K562 (cell line): ENCODE measurements at regions not wholly inside any gene's neighbourhood (a gene's known extent, or its start where the extent isn't known, plus 50 kb on each side); places are given as distances from the start of the nearest gene placed in this dataset.

Source experiments
- ATAC-seq: fragments of 200-7000 bp; cut with Tn5 transposase; 3 replicates; pipeline ENCODE4 v1.9.1; 2020; ENCODE audit warnings: moderate library complexity
- BruUV-seq: library from RNA; stranded (reverse); fragments of 400-500 nt; replicated peaks from 2 replicates; lab custom pipeline; 2021; lab: Mats Ljungman, UMichigan
- CTCF ChIA-PET: fragments of 300-600 bp; formaldehyde crosslinking; extraction: SDS; loops from one replicate; lab custom pipeline; 2021; ENCODE audit warnings: low intra/inter-chr PET ratio; lab: Yijun Ruan, JAX
- POLR2A ChIA-PET: fragments of 300-600, 350-650 bp; sonication (Branson Sonifier 250); formaldehyde crosslinking; extraction: SDS; loops from one replicate; lab custom pipeline; 2021; ENCODE audit warnings: antibody characterized with exemption, inconsistent platforms; lab: Yijun Ruan, JAX
- DNase-seq, 4 experiments: peaks; one replicate each; pipeline versions ENCODE4 v3.0.0 to v3.0.0-alpha.2; 2011 to 2018; ENCODE audit warnings: low spot score in 3 of 4, mixed read lengths in 3 of 4; ENCODE audit errors: extremely low read depth in 1 of 4
- FAIRE-seq: peaks from 2 replicates; lab custom pipeline; 2011; peaks lifted over from hg19 to GRCh38; lab: Jason Lieb, UNC
- H2AFZ ChIP-seq: 2 replicates; pipeline ENCODE4 v1.6.0; 2011; ENCODE audit warnings: low read depth, low read length, control low read depth, inconsistent platforms
- H3K27ac ChIP-seq: fragments of 200-600 bp; 3 replicates; pipeline ENCODE4 v1.8.0; 2011; ENCODE audit warnings: low read depth, mild to moderate bottlenecking, control low read depth, inconsistent platforms, low read length, moderate library complexity, mixed read lengths; ENCODE audit errors: extremely low read depth
- H3K27me3 ChIP-seq, 2 experiments: fragments of 300-600 bp in 1 of 2; 2 replicates in 1 of 2; 3 replicates in 1 of 2; pipeline versions ENCODE4 v1.6.0 to v1.8.0; 2011; ENCODE audit warnings: inconsistent platforms in 2 of 2, low read length in 2 of 2, mild to moderate bottlenecking in 1 of 2, mixed read lengths in 1 of 2, moderate library complexity in 1 of 2; ENCODE audit not compliant: control insufficient read depth in 2 of 2, insufficient read depth in 2 of 2
- H3K36me3 ChIP-seq: fragments of 300-600 bp; 3 replicates; pipeline ENCODE4 v1.8.0; 2011; ENCODE audit warnings: mild to moderate bottlenecking, low read length, inconsistent platforms; ENCODE audit not compliant: control insufficient read depth, insufficient read depth
- H3K4me1 ChIP-seq, 2 experiments: fragments of 200-600 bp in 1 of 2; replicated peaks in 1 of 2; 2 replicates in 1 of 2; 3 replicates in 1 of 2; pipeline versions ENCODE4 v1.5.1 to v1.8.0; 2011; ENCODE audit warnings: inconsistent platforms in 2 of 2, low read length in 2 of 2, mild to moderate bottlenecking in 1 of 2, mixed read lengths in 1 of 2, moderate library complexity in 1 of 2; ENCODE audit not compliant: control insufficient read depth in 2 of 2, insufficient read depth in 2 of 2
- H3K4me2 ChIP-seq: 2 replicates; pipeline ENCODE4 v1.6.1; 2011; ENCODE audit warnings: low read length, control low read depth, inconsistent platforms, mixed read lengths; ENCODE audit not compliant: insufficient read depth
- H3K4me3 ChIP-seq: fragments of 200-600 bp; sonication (generic), shearing (Covaris generic); 2 replicates; pipeline ENCODE4 v1.5.1; 2016; ENCODE audit warnings: control low read depth, inconsistent platforms
- H3K79me2 ChIP-seq: fragments of 200-600 bp; 3 replicates; pipeline ENCODE4 v1.8.0; 2011; ENCODE audit warnings: low read length, inconsistent platforms; ENCODE audit not compliant: control insufficient read depth, insufficient read depth
- H3K9ac ChIP-seq, 2 experiments: 2 replicates each; pipeline versions ENCODE4 v1.6.0 to v1.6.1; 2011; ENCODE audit warnings: low read depth in 2 of 2, low read length in 2 of 2, control low read depth in 1 of 2, inconsistent platforms in 1 of 2, mild to moderate bottlenecking in 1 of 2, mixed read lengths in 1 of 2; ENCODE audit not compliant: insufficient read depth in 1 of 2
- H3K9me1 ChIP-seq: one replicate; pipeline ENCODE4 v1.6.0; 2011; ENCODE audit warnings: inconsistent platforms, mild to moderate bottlenecking, low read length, moderate library complexity; ENCODE audit not compliant: control insufficient read depth, insufficient read depth
- H3K9me3 ChIP-seq: replicated peaks from 2 replicates; pipeline ENCODE4 v1.5.1; 2011; ENCODE audit warnings: low read depth, low read length, inconsistent platforms; ENCODE audit not compliant: control insufficient read depth, insufficient read depth
- H4K20me1 ChIP-seq: replicated peaks from 2 replicates; pipeline ENCODE4 v1.6.1; 2011; ENCODE audit warnings: low read length, inconsistent platforms, mixed read lengths; ENCODE audit not compliant: control insufficient read depth, insufficient read depth
- POLR2A ChIP-seq: fragments of 450-650 bp; conservative IDR thresholded peaks from 2 replicates; pipeline ENCODE4 v1.6.1; 2016
- SIN3B ChIP-seq: fragments of 450-650 bp; IDR thresholded peaks from 2 replicates; pipeline ENCODE4 v1.6.1; 2017; ENCODE audit warnings: low read depth, mild to moderate bottlenecking, moderate library complexity
- SMARCB1 ChIP-seq: IDR thresholded peaks from 2 replicates; pipeline ENCODE4 v1.6.1; 2011; ENCODE audit warnings: improper control_type of control experiment, low read depth; ENCODE audit not compliant: insufficient read length
- TAF9B ChIP-seq: fragments of 450-650 bp; IDR thresholded peaks from 2 replicates; pipeline ENCODE4 v1.6.1; 2018; ENCODE audit warnings: mild to moderate bottlenecking; ENCODE audit not compliant: partially characterized antibody
- ZNF134 ChIP-seq: fragments of 250-450 bp; sonication (Bioruptor Pico); conservative IDR thresholded peaks from 2 replicates; pipeline ENCODE4 v1.4.0; 2020
- ZNF551 ChIP-seq: fragments of 250-450 bp; sonication (Bioruptor Pico); IDR thresholded peaks from 2 replicates; pipeline ENCODE4 v1.5.0; 2021; ENCODE audit warnings: mild to moderate bottlenecking, moderate library complexity
- ZNF75A ChIP-seq: fragments of 450-650 bp; formaldehyde crosslinking; IDR thresholded peaks from 2 replicates; pipeline ENCODE4 v1.4.0; 2020; ENCODE audit warnings: mild to moderate bottlenecking
- ZNF764 ChIP-seq: fragments of 250-450 bp; sonication (Bioruptor Pico); IDR thresholded peaks from 2 replicates; pipeline ENCODE4 v1.4.0; 2020; ENCODE audit warnings: low read depth, mild to moderate bottlenecking, moderate library complexity
- WGBS: fragments of 100-300 bp; shearing (Covaris generic); methylation state at CpG from one replicate; pipeline ENCODE4 v1.1.6; 2016; ENCODE audit warnings: low coverage, mixed read lengths; ENCODE audit not compliant: insufficient coverage; ENCODE audit errors: missing lambda C conversion rate; 5-methylcytosine and 5-hydroxymethylcytosine counted together
- in situ Hi-C: fragments of 300-500 bp; cut with MboI; formaldehyde crosslinking; loops from 4 replicates; pipeline ENCODE4 v1.15.0; 2018; ENCODE audit warnings: inconsistent platforms, mixed read lengths
- intact Hi-C: fragments of 100-400 bp; cut with micrococcal nuclease; formaldehyde crosslinking; loops from 2 replicates; pipeline ENCODE4 v1.14.2; 2022
- TF ChIP-seq, protein P1 (sequence below): fragments of 200-800 bp; sonication (Bioruptor generic); IDR thresholded peaks from 2 replicates; pipeline ENCODE4 v1.6.1; 2017; ENCODE audit warnings: missing genetic modification characterization, missing compliant biosample characterization
- TF ChIP-seq, protein P2 (sequence below): sonication (generic); formaldehyde crosslinking; IDR thresholded peaks from 2 replicates; pipeline ENCODE4 v1.8.0; 2022; ENCODE audit warnings: mild to moderate bottlenecking, missing genetic modification reagents
- TF ChIP-seq, protein P3 (sequence below): fragments of 150-350 bp; conservative IDR thresholded peaks from 2 replicates; pipeline ENCODE4 v1.6.1; 2014; ENCODE audit warnings: low read length
- TF ChIP-seq, protein P4 (sequence below), 3 experiments: fragments of 200-800 bp in 1 of 3; sonication (Bioruptor generic) in 1 of 3; sonication (generic) in 1 of 3; formaldehyde crosslinking in 1 of 3; IDR thresholded peaks; 2 replicates each; pipeline versions ENCODE4 v1.6.1 to v1.8.0; 2016 to 2022; ENCODE audit warnings: mild to moderate bottlenecking in 2 of 3, missing compliant biosample characterization in 2 of 3, missing genetic modification characterization in 2 of 3, missing genetic modification reagents in 1 of 3

DNA sequence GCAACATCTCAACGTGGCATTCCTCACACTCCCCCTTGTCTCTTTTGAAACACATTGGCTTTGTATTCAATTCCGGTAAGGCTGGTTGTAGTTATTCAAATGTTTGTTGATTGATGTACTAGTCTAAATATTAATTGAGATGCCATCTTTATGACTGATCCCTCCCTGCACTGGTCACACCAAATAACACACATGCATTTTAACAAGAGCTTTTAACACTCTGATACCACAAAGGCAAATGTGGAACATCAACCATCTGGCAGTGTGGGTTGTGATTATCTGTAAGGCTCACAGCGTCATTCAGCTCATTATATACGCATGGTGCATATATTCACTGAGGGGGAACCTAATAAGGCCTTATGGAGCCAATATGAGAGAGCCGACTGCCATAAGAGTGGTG is 305.0 kb downstream of the TENT4A start:
- no TSS peak for BruUV-seq
- DNase-seq (no peak), ATAC-seq (no peak), FAIRE-seq (no peak)
- no peak overlapping the region for H3K4me3 ChIP-seq
- H3K4me2 ChIP-seq: no peak overlapping the region
- intact Hi-C loops (no loop called here), in situ Hi-C loops (no loop called here)
- no peaks in the 10 kb centered on the region for H4K20me1 ChIP-seq
- no peaks in the 10 kb centered on the region for H3K9me3 ChIP-seq
- no peak for TF ChIP-seq POLR2A
- no peak for TF ChIP-seq ZNF551 (CRISPR knock-in tag)
- no peak for TF ChIP-seq ZNF134
- TF ChIP-seq SMARCB1: no peak
- ChIA-PET POLR2A (no interaction called here), CTCF (no interaction called here)
- no peaks in the 10 kb centered on the region for H3K79me2 ChIP-seq
- H3K4me1 ChIP-seq: no peaks in the 10 kb centered on the region
- no peaks in the 10 kb centered on the region for H3K27me3 ChIP-seq
- no peaks in the 10 kb centered on the region for H3K36me3 ChIP-seq
- H3K9ac ChIP-seq: no peak overlapping the region
- WGBS: 0% methylated on average over 5 of the region's 5 CpGs
- no peaks in the 10 kb centered on the region for H3K9me1 ChIP-seq
- H2AFZ ChIP-seq: no peak overlapping the region
- no peak overlapping the region for H3K27ac ChIP-seq

DNA sequence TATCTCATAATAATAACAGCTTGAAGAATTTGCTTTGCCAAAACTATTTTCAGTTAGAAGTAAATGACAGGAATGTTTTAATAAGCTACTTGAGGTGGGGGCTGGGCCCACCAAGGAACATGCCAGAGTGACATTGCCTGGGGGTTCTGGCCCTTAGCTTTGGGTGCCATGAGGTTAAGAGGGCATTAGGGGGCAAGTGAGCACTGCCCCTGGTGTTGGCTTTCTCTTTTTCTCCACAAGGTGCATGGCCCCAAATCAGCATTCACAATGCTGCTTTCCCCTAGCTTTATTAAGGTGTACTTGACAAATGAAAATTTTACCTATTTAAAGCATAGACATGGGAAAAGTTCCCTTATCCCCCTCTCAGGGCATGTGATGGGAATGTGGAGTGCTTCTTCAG is 305.4 kb downstream of the TENT4A start:
- H4K20me1 ChIP-seq: no peaks in the 10 kb centered on the region
- no peaks in the 10 kb centered on the region for H3K27me3 ChIP-seq
- H3K79me2 ChIP-seq: no peaks in the 10 kb centered on the region
- H2AFZ ChIP-seq: no peak overlapping the region
- no peaks in the 10 kb centered on the region for H3K36me3 ChIP-seq
- H3K4me3 ChIP-seq: no peak overlapping the region
- FAIRE-seq (no peak), ATAC-seq (no peak), DNase-seq (no peak)
- no peaks in the 10 kb centered on the region for H3K4me1 ChIP-seq
- intact Hi-C loops: no loop called here
- ChIA-PET CTCF (no interaction called here), POLR2A (no interaction called here)
- no peak overlapping the region for H3K27ac ChIP-seq
- no TSS peak for BruUV-seq
- no peaks in the 10 kb centered on the region for H3K9me3 ChIP-seq
- no peak overlapping the region for H3K4me2 ChIP-seq
- in situ Hi-C loops: no loop called here
- H3K9ac ChIP-seq: no peak overlapping the region
- no peaks in the 10 kb centered on the region for H3K9me1 ChIP-seq
- no peak for TF ChIP-seq SIN3B
- no peak for TF ChIP-seq ZNF75A (CRISPR knock-in tag)
- TF ChIP-seq, protein P1, sequence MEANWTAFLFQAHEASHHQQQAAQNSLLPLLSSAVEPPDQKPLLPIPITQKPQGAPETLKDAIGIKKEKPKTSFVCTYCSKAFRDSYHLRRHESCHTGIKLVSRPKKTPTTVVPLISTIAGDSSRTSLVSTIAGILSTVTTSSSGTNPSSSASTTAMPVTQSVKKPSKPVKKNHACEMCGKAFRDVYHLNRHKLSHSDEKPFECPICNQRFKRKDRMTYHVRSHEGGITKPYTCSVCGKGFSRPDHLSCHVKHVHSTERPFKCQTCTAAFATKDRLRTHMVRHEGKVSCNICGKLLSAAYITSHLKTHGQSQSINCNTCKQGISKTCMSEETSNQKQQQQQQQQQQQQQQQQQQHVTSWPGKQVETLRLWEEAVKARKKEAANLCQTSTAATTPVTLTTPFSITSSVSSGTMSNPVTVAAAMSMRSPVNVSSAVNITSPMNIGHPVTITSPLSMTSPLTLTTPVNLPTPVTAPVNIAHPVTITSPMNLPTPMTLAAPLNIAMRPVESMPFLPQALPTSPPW (CRISPR knock-in tag): no peak
- no peak for TF ChIP-seq ZNF764 (CRISPR knock-in tag)
- no peak for TF ChIP-seq TAF9B
- TF ChIP-seq, protein P2, sequence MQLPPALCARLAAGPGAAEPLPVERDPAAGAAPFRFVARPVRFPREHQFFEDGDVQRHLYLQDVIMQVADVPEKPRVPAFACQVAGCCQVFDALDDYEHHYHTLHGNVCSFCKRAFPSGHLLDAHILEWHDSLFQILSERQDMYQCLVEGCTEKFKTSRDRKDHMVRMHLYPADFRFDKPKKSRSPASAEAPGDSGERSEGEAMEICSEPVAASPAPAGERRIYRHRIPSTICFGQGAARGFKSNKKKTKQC: no peak
- TF ChIP-seq, protein P3, sequence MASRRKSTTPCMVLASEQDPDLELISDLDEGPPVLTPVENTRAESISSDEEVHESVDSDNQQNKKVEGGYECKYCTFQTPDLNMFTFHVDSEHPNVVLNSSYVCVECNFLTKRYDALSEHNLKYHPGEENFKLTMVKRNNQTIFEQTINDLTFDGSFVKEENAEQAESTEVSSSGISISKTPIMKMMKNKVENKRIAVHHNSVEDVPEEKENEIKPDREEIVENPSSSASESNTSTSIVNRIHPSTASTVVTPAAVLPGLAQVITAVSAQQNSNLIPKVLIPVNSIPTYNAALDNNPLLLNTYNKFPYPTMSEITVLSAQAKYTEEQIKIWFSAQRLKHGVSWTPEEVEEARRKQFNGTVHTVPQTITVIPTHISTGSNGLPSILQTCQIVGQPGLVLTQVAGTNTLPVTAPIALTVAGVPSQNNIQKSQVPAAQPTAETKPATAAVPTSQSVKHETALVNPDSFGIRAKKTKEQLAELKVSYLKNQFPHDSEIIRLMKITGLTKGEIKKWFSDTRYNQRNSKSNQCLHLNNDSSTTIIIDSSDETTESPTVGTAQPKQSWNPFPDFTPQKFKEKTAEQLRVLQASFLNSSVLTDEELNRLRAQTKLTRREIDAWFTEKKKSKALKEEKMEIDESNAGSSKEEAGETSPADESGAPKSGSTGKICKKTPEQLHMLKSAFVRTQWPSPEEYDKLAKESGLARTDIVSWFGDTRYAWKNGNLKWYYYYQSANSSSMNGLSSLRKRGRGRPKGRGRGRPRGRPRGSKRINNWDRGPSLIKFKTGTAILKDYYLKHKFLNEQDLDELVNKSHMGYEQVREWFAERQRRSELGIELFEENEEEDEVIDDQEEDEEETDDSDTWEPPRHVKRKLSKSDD: no peak
- TF ChIP-seq, protein P4, sequence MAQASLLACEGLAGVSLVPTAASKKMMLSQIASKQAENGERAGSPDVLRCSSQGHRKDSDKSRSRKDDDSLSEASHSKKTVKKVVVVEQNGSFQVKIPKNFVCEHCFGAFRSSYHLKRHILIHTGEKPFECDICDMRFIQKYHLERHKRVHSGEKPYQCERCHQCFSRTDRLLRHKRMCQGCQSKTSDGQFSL (CRISPR knock-in tag; IDR thresholded peaks at IDR 0.05): no peak
- TF ChIP-seq, protein P4 (tag; IDR thresholded peaks at IDR 0.05): no peak
